Dendritic cell treated with granulocyte-macrophage colony-stimulating factor and Interleukin-4, amounts not matched to agents 40 ng/mL and 50 ng/mL, for 4 days (primary cell): ENCODE measurements at regions not wholly inside any gene's neighbourhood (a gene's known extent, or its start where the extent isn't known, plus 50 kb on each side); places are given as distances from the start of the nearest gene placed in this dataset.
"Not testable (repeated sequence)": the region's sequence is repeated elsewhere in the genome, so short reads cannot be mapped to it uniquely, and the experiment has no call there.

Source experiments
- H3K27ac Mint-ChIP-seq: one replicate; pipeline ENCODE4 v1.8.0; 2022; ENCODE audit warnings: mild to moderate bottlenecking, mixed read lengths
- H3K27me3 Mint-ChIP-seq: one replicate; pipeline ENCODE4 v1.8.0; 2022; ENCODE audit warnings: mild to moderate bottlenecking, mixed read lengths
- H3K36me3 Mint-ChIP-seq: one replicate; pipeline ENCODE4 v1.8.0; 2022; ENCODE audit warnings: low read depth, mixed read lengths
- H3K4me1 Mint-ChIP-seq: one replicate; pipeline ENCODE4 v1.8.0; 2022; ENCODE audit warnings: low read depth, mixed read lengths
- H3K4me3 Mint-ChIP-seq: one replicate; pipeline ENCODE4 v1.8.0; 2022; ENCODE audit warnings: mild to moderate bottlenecking, moderate library complexity, mixed read lengths
- H3K9me3 Mint-ChIP-seq: one replicate; pipeline ENCODE4 v1.8.0; 2022; ENCODE audit warnings: mixed read lengths
- intact Hi-C: fragments of 100-400 bp; cut with micrococcal nuclease; formaldehyde crosslinking; loops from one replicate; pipeline ENCODE4 v1.15.0; 2022

DNA sequence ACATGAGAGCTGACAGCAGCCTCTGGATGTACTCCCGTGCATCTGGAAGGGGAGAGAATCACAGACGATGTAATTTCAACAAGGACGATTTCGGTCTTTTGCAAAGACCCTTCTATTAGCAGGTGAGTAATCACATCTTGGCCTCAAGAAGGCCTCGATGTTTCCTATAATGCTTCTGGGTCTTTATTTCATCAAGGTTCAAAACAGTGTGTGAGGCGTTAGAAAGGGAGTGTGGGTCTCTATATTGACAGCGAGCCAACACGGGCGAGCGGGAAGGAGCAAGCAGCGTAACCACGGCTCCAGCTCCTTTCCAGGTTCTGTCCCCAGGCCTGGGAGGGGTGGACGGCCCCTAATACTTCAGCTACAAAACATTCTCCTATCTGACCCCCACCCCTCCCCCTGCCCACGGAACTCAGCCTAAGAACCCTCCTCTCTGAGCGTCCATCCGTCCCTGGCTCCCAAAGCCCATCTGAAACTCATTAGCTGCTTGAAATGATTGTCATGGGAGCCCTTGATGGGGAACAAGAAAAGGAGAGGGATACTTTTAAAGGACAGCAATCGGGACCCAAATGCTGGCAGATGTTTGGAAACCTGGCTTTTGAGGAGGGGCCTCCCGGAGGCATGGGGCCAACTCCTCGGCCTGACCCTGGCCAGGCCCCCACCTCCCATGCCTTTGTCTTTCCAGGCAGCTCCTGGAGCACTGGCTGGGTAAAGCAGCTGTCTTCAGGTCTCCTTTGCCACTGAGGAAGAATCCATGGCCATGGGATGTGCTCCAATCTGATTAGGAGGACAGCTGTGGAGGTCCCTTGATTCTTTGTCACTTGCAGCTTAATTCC is 250.8 kb downstream of the FOXD2 start:
- Mint-ChIP-seq H3K4me3 (no peak overlapping the region), H3K4me1 (no peaks in the 10 kb centered on the region), H3K27me3 (peaks cover 20% of the 10 kb centered on the region)

DNA sequence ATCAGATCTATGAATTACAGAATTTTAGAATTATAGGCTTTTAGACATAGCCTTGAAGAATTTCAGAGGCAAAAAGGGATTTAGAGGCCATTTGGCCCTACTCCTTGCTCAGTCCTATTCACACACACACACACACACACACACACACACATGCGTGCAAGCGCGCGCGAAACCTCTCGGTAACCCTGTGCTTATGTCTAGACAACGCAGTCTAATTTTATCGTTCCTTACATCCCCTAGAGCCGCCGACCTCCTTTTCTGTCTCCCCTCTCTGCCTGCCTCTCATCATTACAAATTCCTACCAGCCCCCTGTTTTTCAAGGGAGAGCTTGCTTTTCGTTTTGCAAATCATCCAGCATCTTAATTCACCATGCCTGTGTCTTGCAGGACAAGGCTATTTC is 252.1 kb downstream of the FOXD2 start:
- no peaks in the 10 kb centered on the region for H3K36me3 Mint-ChIP-seq

More for the DNA sequence above, 250.8 kb downstream of the FOXD2 start:
- no peaks in the 10 kb centered on the region for H3K9me3 Mint-ChIP-seq
- no peaks in the 10 kb centered on the region for H3K36me3 Mint-ChIP-seq
- intact Hi-C loops, result no loop called here
- H3K27ac Mint-ChIP-seq, result no peak overlapping the region

DNA sequence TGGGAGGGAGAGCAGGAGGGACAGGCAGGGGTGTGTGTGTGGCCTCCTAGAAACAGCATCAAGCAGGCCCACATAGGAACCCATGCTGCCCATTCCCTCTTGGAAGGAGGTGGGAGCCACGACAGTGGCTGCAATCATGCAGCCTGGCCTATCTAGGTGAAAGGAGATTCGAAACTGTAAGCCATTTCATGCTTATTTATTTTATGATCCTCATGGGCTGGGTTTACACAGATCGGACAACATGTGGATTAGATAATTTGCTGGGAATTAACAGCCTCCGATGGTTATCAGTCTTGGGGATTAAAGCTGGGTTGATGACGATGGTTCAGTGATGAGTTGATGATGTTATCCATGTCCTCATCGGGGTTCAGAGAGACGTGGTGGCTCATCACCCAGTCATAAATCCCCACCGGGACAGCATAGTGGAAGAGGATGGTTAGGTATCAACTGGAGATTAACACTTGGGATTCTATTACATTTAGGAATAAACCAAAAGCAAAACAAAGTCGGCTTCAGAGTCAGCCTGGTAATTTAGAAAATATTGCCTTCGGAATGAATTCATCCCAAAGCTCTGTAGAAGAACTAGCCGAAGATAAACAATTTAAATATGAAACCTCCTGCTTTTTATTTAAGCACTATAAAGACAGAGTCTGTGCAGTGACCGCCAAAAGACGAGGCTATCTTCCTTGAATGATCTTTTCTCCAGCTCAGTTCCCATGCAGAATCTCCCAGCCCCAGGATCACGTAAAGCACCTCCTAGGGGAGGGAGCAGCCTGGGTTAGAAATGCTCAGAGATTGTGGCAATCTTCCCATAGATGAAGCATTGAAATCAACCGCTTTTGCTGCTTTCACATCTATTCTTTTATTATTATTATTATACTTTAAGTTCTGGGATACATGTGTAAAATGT is 252.8 kb downstream of the FOXD2 start:
- H3K27me3 Mint-ChIP-seq, result peaks cover 18% of the 10 kb centered on the region
- no peaks in the 10 kb centered on the region for H3K9me3 Mint-ChIP-seq
- no peak overlapping the region for H3K4me3 Mint-ChIP-seq
- H3K36me3 Mint-ChIP-seq, result no peaks in the 10 kb centered on the region
- no peak overlapping the region for H3K27ac Mint-ChIP-seq
- intact Hi-C loops, result no loop called here
- H3K4me1 Mint-ChIP-seq, result no peaks in the 10 kb centered on the region

More for the DNA sequence above, 252.1 kb downstream of the FOXD2 start:
- Mint-ChIP-seq H3K27me3 (peaks cover 18% of the 10 kb centered on the region), H3K4me3 (no peak overlapping the region), H3K9me3 (no peaks in the 10 kb centered on the region), H3K4me1 (no peaks in the 10 kb centered on the region), H3K27ac (no peak overlapping the region)
- intact Hi-C loops, result no loop called here

DNA sequence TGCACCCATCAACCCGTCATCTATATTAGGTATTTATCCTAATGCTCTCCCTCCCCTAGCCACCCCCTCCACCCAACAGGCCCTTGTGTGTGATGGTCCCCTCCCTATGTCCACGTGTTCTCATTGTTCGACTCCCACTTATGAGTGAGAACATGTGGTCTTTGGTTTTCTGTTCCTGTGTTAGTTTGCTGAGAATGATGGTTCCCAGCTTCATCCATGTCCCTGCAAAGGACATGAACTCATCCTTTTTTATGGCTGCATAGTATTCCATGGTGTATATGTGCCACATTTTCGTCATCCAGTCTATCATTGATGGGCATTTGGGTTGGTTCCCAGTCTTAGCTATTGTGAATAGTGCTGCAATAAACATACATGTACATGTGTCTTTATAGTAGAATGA is 253.4 kb downstream of the FOXD2 start:
- H3K27ac Mint-ChIP-seq, H3K4me3 Mint-ChIP-seq, H3K4me1 Mint-ChIP-seq, intact Hi-C loops, H3K36me3 Mint-ChIP-seq, H3K9me3 Mint-ChIP-seq: not testable (repeated sequence)
- peaks cover 18% of the 10 kb centered on the region for H3K27me3 Mint-ChIP-seq

DNA sequence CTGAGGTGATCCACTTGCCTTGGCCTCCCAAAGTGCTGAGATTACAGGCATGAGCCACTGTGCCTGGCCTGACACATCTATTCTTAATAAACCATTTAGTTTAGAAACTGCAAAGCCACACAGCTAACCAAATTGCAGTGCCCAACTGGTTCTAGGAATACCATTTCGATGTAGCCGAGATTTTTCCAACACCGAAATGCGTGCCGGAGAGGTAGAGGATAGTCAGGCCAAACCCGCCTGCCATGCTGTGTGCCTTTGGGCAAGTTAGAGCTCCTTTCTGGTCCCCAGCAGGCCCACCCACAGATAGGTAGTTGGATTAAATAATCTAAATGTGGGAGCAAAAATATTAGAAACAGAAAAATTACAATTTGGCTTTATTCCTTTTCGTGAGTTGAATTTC is 254.4 kb downstream of the FOXD2 start:
- Mint-ChIP-seq H3K27ac (no peak overlapping the region), H3K36me3 (no peaks in the 10 kb centered on the region), H3K9me3 (no peaks in the 10 kb centered on the region), H3K27me3 (peaks cover 14% of the 10 kb centered on the region), H3K4me3 (no peak overlapping the region), H3K4me1 (no peaks in the 10 kb centered on the region)
- intact Hi-C loops, result no loop called here

DNA sequence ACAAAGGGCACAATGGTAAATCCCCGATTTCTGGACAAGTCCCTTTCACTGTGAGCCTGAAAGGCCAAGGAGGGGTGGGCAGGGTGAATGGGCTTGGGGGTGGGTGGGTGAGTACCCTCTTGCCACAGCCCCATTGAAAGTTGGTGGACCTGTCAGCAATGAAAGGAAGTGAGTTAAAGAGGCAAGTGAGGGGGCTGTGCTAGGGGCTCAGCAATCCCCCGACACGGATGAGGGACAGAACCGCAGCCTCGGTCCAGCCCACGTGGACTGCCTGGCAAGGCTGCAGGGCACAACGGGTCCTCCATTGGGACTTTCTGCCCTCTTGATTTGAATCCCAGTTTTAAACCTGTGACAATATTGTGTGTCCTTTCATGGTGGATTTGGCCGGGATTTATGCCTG is 255.3 kb downstream of the FOXD2 start:
- H3K4me1 Mint-ChIP-seq, result no peaks in the 10 kb centered on the region
- H3K4me3 Mint-ChIP-seq, result no peak overlapping the region
- no peak overlapping the region for H3K27ac Mint-ChIP-seq
- H3K27me3 Mint-ChIP-seq, result peaks cover 9% of the 10 kb centered on the region
- intact Hi-C loops, result no loop called here
- no peaks in the 10 kb centered on the region for H3K36me3 Mint-ChIP-seq
- H3K9me3 Mint-ChIP-seq, result no peaks in the 10 kb centered on the region

DNA sequence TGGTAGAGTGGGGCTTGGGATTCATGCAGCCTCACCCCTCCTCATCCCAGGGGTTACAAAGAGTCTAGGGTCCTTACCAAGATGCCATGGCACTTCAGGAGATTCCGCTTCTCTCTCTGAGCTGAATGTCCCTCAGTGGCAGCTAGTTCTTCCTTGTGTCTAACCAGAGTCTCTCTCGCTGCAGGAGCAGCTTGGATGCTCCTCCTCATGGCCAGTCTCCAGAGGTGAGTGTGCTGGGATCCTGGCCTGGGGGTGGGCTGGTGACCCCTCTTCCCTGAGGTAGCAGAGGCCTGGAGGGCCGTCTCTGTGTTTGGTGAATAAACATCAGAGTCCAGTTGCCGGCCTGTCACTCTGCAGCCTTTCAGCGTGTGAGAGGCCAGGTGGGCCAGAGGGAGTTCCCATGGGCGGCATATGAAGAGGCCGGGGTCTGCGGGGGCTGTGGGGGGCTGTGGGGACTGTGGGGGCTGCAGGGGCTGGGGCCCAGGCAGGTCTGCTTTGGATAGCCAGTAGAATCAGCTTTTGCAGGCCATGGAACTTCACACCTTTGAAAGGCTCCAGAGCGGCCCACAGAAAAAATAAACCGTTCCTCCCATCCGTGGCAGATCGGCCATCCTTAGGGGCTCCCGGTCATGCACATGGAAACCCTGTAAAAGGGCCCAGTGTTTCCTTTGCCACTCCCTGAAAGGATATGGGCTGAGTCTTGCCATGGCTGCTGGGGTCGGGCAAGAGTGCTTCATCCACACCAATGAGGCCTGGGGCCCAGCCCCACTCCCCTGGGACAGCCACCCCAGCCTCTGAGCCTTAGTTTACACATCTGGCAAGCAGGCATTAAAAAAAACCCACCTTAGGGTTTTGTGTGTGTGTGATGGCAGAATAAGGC is 256.4 kb downstream of the FOXD2 start:
- Mint-ChIP-seq H3K4me1 (no peaks in the 10 kb centered on the region), H3K27me3 (peaks cover 2% of the 10 kb centered on the region), H3K27ac (no peak overlapping the region), H3K36me3 (no peaks in the 10 kb centered on the region), H3K4me3 (no peak overlapping the region), H3K9me3 (no peaks in the 10 kb centered on the region)
- intact Hi-C loops, result no loop called here

DNA sequence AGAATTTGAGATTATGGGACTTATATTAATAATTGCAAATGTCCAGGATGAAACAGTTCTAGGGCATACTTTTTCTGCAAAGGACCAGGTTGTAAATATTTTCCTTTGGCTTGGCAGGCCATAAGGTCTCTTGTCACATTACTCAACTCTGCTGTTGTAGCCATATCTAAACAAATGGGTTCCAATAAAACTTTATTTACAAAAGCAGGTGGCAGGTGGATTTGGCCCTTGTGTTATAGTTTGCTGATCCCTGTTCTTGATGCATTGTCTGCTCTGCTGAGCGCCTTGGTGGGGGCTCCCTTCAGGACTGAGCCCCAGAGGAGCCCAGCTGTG is 258.5 kb downstream of the FOXD2 start:
- Mint-ChIP-seq H3K4me3 (no peak overlapping the region), H3K9me3 (no peaks in the 10 kb centered on the region), H3K27me3 (no peaks in the 10 kb centered on the region), H3K36me3 (no peaks in the 10 kb centered on the region), H3K27ac (no peak overlapping the region), H3K4me1 (peaks cover under 1% of the 10 kb centered on the region)
- intact Hi-C loops, result no loop called here

DNA sequence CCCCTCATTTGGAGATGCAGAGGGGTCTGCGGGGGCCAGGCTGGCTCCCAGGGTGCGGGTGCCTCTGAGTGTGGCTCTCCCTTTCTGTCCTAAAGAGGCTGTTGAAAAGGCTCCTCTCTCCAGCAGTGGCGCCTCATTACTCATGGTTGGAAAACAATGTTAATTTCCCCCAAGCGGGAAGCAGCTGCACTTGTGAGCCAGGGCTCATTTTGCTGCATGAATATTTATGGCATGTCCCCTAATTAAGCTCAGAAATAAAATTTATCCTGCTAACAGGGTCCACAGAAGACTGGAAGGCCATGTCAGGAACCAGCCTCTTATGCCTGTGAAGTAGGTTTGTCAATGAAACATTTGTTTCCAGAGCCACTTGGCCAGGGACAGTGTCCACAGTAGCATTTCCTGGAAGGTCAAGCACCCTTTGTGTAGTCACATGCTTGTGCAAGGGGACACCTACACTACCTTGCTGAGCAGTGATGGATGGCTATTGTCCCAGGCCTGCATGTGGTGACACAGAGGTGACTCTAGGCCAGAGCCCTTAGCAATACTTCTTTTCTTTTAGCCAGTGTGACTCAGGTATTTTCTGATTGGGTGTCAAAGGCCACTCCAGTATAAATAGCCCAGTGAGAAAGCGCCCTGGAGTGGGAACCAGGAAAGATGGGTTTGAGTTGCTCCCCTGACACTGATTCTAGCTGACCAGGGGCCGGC is 259.0 kb downstream of the FOXD2 start:
- no peak overlapping the region for H3K4me3 Mint-ChIP-seq
- H3K9me3 Mint-ChIP-seq, result no peaks in the 10 kb centered on the region
- no peaks in the 10 kb centered on the region for H3K27me3 Mint-ChIP-seq
- H3K36me3 Mint-ChIP-seq, result no peaks in the 10 kb centered on the region
- H3K27ac Mint-ChIP-seq, result no peak overlapping the region
- intact Hi-C loops, result no loop called here
- H3K4me1 Mint-ChIP-seq, result peaks cover 5% of the 10 kb centered on the region

DNA sequence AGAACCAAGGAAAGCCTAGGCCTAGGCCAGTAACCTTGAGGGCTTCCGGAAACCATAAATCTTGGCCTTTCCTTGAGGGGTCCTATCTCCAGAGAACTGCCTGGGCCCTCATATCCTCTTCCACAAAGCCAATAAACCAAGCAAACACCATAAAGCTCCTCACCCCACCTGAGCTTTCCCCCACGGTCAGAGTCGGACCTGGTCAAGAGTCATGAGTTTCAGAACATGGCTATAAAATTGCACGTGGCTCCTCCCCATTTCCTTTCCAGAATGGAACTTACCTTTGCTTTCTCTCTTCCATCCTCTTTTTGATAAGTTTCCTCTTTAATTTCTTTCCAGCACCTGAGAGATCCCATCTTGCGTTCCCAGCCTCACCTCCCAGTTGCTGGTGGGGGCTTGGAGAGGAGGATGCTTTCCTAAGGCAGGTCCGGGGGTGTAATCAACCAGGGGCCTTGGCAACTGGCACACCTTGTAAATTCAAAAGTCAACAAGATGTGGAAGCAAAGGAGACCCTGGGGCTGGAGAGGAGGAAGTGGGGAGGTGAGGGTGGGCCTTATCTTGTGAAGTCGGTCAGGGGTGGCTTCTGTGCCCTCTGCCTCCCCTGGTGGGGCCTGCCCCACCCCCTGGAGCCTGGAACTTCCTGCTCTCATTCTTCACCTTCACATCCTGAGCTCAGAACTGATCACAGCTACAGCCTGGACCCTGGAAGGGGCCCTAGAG is 259.9 kb downstream of the FOXD2 start:
- intact Hi-C loops, result no loop called here
- no peak overlapping the region for H3K4me3 Mint-ChIP-seq
- no peaks in the 10 kb centered on the region for H3K9me3 Mint-ChIP-seq
- H3K36me3 Mint-ChIP-seq, result no peaks in the 10 kb centered on the region
- H3K27me3 Mint-ChIP-seq, result no peaks in the 10 kb centered on the region
- H3K27ac Mint-ChIP-seq, result no peak overlapping the region
- H3K4me1 Mint-ChIP-seq, result peaks cover 6% of the 10 kb centered on the region

DNA sequence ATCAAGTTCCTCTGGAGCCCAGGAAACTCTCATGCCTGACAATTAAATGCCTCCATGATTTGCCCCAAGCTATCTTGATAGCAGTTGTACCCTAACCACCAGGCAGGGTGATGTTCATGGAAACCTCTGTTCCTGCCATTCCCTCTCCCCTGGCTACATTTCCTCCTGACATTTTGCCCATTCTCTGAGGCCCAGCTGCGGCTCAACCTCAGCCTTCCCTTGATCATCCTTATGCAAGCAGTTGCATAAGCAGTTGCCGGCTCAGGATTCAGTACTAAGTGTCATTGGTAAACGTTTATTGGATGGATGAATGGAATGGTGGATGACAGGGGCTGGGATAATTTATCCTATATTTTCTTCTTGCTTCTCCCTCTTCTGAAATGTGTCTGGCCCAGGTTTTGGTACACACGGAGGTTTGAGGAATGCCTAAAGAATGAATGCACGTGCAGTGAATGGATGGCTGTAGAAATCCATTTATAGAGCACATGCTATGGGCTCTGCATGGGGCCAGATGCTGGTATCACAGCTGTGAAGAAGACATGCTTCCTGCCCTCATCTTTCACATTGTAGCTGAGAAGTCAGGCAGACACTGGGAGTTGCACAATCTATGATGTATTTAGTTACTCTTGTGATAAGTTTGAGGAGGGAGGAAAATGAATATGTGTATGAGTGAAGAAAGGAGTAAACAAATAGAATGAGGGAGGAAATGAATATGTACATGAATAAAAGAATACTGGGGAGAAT is 261.8 kb downstream of the FOXD2 start:
- H3K36me3 Mint-ChIP-seq, result no peaks in the 10 kb centered on the region
- no peak overlapping the region for H3K4me3 Mint-ChIP-seq
- peaks cover 3% of the 10 kb centered on the region for H3K27me3 Mint-ChIP-seq
- H3K4me1 Mint-ChIP-seq, result peaks cover 6% of the 10 kb centered on the region
- intact Hi-C loops, result no loop called here
- no peaks in the 10 kb centered on the region for H3K9me3 Mint-ChIP-seq
- no peak overlapping the region for H3K27ac Mint-ChIP-seq

DNA sequence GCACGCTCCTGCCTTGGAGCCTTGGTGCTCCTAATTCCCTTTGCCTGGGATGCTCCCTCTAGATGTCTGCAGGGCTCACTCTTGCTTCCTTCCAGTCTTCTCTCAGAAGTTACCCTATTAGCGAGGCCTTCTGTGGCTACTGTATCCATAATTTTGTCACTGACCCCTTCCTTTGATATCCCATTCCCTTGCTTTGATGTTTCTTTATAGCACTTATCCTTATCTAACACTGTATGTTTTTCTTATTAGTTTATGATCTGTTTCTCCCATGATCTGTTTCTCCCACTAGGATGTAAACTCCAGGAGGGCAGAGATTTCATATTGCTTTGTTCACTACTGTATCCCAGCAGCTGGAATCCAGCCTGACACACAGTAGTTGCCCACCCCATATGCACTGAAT is 263.4 kb downstream of the FOXD2 start:
- H3K4me3 Mint-ChIP-seq, result no peak overlapping the region
- H3K27me3 Mint-ChIP-seq, result peaks cover 16% of the 10 kb centered on the region
- H3K9me3 Mint-ChIP-seq, result no peaks in the 10 kb centered on the region
- H3K36me3 Mint-ChIP-seq, result no peaks in the 10 kb centered on the region
- peaks cover 6% of the 10 kb centered on the region for H3K4me1 Mint-ChIP-seq
- intact Hi-C loops, result no loop called here
- no peak overlapping the region for H3K27ac Mint-ChIP-seq
